Activated naive CD4-positive, alpha-beta T cell treated with Interleukin-2 at 50 U/mL for 16 hours (primary cell): ENCODE measurements at regions not wholly inside any gene's neighbourhood (a gene's known extent, or its start where the extent isn't known, plus 50 kb on each side); places are given as distances from the start of the nearest gene placed in this dataset.

Source experiments
- DNase-seq: peaks from one replicate; pipeline ENCODE4 v3.0.0-alpha.2; 2020

DNA sequence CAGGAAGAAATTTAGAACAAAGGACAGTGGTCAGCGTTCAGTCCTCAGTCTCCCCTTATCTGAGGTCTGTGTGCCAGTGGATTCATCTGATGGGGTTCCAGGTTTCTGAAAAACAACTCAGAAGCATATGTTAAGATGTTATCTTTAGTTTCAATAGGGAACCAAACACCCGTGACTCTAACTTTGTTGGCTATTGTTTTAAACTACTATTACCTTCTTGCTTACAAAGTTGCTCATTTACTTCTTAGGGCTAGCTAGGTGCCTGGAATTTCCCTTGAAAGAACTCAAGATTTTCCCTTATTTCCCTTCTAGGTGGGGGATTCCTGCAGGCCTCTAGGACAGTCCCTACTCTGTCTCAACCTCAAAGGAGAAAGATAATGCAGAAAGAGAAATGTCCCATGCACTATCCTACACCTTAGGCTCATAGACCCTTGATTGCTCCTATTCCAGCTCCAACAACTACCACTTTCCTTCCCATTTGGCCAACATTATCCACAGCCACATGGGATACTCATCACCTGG is 192.5 kb upstream of the LYZL1 start:
- no peak for DNase-seq

DNA sequence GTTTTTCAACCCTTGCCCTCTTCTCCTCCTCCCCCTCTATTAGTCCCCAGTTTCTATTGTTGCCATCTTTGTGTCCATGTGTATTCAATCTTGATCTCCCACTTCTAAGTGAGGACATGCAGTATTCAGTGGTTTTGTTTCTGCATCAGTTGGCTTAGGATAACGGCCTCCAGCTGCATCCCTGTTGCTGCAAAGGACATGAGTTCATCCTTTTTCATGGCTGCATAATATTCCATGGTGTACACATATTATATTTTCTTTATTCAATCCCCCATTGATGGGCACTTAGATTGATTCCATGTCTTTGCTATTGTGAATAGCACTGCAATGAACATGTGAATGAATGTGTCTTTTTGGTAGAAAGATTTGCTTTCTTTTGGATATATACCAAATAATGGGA is 190.4 kb upstream of the LYZL1 start:
- no peak for DNase-seq

DNA sequence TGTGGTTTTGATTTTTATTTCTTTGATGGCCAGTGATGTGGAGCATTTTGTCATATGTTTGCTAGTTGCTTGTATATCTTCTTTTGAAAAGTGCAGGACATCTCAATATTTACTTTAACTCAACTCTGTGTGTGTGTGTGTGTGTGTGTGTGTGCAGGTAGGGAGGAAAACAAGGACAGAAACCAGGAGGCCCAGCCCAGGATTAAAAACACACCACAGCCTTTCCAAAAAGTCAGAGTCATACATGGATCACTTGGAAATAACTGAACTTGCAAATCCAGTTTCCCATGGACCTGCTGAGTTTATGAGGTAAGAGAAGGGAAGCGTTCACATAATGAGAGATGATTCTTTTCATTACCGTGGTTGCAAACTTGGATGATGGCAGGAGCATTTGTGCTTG is 189.9 kb upstream of the LYZL1 start:
- DNase-seq: no peak

DNA sequence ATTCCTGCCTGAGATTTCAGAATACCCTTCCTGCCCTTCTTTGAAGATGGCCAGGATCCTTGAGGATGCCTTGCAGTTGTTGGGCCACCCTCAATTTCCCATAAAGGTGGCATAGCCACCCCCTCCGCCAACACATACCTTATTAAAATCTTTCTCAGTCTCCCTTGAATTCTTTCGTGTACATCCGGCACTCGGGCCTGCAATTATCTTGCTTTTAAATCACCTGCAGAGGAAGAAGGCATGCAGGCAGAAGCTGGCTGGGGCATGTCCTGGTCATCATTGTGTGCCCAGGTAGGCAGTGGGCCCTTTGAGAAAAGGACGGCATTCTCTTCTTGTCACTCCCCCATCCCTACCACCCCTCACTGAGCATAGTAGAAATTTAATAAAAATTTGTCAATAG is 189.5 kb upstream of the LYZL1 start:
- no peak for DNase-seq

DNA sequence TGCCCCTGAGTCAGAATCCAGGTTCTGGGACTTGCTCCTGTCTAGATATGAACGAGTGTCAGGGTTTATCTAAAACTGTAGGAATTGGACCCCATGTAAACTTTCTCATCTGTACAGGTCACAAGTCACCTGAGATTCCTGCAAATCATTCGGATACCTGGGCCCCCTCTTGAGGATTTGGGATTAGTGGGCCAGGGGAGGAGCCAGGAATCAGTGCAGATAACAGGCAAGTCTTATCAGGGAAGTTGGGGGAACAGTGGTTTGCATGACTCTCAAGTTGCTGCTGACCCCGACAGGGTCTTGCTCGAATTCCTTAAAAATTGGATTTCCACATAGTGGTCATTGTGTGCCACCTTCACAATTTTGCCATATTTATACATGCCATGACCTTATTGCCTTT is 188.4 kb upstream of the LYZL1 start:
- no peak for DNase-seq

DNA sequence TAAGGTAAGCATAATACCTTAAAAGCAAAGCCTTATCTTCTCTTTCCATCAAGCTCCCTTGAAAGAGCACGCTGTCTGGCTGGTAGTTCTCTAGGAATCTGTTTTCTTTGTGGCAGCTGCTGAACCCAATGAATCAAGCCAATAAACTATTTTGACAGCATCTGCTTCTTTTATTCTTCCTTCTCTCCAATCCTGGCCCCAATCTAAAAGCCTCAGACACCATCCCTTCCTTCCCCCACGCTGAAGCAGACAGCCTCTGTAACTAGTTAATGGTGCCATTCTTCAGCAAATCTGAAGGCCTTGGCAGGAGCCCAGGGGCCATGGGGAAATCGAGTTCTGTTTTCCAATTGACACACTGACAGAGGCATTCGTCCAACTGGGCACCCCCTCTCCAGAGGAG is 186.6 kb upstream of the LYZL1 start:
- DNase-seq: no peak

DNA sequence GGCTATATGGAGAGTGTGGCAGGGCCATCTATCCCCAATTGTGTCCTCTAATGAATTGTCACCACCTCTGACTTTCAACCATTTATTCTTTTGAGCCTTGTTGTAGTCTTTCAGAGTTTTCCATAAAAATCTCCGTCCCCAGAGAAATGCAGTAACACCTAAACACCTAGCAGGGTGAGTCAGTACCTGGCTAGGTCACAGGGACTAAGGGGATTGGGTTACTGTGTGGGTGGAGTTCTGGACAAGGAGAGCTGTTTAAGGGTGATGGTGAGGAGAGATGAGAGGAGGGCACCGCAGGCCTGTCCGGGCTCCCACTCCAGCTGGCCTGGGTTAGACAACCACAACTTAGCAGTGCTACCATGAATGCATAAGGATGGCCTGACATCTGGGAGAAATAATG is 186.2 kb upstream of the LYZL1 start:
- no peak for DNase-seq

DNA sequence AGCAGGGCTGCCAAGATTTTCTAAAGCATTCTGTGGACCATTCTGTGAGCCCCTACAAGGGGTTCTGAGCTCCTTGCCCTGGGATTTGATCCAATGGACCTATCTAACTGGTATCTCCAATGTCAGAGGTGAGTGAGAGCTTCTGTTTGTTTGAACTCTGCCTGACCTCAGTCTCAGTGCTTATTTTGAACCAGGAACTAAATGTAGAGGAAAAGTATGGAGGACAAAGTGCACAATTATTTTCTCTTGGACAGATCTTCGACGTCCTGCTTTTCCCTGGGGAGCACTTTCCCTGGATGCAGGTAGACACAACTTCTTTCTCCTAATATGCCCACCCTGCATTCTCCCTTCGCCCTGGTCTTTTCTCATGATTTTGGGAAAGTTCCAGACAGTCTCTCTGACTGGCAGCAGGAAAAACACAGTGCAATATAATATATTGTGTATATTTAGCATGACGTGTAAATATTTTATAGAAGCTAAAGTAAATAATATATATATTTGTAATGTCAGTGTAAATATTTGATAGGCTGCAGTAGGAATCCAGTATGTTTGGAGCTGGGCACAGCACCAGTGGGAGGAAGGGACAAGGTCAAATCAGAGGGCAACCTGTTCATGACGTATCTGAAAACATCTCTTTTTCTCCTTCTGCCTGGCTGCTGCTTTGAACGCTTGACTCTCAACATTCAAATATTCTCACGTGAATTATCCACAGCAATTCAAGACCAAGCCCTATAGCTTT is 184.0 kb upstream of the LYZL1 start:
- no peak for DNase-seq

DNA sequence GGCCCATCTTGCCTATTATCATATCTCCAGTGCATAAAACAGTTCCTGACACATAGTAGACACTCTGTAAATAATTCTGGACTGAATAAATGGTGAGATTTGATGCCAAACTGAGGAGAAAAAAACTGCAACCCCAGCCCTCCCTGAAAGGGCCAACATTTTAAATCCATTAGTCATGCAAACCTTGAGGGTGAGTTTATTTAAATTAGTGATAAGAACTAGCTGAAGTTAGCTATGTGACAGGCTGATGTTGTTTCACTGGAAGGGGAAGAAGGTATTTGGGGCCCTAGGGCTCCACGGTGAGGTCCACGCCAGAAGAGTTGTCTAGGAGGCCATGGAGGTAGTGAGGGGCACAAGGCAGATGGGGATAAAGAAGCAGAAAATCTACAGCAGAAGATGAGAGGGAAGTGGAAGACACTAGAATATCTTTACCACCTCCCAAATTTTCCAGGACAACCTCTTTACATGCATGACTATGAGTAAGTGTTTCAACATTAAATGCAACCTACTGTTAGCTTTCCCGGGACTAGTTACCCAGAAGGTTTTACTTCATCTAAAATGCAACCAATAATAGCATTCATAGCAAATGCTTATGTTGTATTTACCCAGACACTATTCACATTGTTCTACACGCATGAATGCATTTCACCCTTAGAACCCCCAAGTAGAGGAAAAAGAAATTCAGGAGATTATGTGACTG is 183.2 kb upstream of the LYZL1 start:
- DNase-seq: no peak

DNA sequence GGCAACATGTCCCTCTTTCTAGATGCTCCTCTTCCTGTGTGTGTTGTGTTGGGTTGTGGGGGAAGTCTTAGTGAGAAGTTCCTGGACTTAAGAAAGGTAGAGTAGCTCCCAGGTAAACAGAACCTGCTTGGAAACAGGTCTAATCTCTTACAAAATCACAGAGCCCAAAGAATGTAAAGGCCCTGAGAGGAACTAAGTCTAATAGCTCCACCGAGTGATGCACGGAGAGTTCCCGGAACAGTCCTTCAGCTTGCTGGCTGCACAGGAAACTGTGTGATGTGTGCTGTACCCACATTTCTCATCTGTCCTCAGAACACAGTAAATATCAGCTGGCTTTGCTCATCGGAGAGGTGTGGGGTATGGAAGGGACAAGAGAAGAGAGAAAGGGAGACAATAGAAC is 182.6 kb upstream of the LYZL1 start:
- DNase-seq: no peak

DNA sequence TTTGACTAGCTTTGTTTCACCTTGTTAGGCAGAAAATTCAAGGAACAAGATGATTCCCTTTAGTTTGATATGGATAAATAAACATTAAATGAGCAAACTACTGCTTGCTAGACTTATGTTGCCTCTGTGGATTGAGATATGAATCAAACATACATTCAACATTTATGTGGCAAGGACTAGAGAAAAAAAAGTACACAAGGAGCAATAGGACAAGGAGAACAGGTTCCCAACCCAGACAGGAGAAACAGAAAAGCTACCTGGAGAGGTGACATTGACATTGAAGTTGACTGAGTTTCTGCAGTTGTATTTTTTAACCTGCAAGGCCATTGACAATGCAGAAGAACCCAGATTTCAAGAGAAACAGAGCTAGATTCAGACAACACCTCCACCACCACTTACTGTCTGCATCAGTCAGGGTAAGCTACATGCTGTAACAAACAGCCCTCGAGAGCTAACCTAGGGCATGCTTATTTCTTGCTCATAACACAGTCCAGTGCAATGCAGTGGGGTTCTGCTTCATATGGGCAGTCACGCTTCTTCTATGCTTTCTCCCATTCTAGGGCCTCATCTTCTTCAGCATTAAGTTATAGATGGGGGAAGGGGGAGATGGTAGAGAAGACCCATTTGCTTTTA is 180.9 kb upstream of the LYZL1 start:
- no peak for DNase-seq

DNA sequence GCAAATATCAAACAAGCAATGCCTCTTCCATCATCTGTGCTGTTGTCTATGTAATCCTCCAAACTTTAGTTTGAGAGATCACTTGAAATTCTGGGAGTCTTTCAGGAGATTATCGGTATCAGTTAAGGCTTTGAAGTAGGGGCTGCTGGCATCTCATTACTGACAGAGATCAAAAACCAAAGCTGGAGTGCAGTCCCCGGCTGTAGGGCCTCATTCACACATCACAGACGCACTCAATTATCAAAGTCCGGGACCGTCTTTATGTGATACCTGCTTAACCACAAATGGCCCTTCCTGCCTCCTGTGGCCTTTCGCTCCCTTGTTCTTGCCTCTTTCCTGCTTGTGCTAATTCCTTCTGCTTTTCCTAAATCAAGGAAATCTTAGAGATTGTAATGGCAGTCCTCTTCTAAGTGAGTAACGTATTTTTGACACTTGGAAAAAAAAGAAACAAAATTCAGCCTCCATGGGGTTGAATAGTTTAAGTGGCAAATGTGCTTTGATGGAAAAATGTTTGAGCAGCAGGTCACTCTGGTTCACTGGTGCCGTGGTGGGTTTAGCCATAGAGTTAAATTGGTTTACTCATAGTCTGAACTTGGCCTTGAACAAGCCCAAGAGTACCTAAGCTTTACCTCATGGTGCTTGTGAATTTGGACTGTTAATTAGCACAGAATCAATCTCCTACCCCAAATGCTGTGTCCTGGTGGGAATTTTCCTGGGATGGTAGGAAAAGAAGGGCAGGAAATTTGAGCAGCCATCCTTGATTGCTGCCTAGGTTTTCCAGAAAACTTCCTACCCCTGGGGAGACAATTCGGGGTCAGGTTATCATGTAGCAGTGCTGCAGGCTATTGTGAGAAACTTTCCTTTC is 178.9 kb upstream of the LYZL1 start:
- no peak for DNase-seq

DNA sequence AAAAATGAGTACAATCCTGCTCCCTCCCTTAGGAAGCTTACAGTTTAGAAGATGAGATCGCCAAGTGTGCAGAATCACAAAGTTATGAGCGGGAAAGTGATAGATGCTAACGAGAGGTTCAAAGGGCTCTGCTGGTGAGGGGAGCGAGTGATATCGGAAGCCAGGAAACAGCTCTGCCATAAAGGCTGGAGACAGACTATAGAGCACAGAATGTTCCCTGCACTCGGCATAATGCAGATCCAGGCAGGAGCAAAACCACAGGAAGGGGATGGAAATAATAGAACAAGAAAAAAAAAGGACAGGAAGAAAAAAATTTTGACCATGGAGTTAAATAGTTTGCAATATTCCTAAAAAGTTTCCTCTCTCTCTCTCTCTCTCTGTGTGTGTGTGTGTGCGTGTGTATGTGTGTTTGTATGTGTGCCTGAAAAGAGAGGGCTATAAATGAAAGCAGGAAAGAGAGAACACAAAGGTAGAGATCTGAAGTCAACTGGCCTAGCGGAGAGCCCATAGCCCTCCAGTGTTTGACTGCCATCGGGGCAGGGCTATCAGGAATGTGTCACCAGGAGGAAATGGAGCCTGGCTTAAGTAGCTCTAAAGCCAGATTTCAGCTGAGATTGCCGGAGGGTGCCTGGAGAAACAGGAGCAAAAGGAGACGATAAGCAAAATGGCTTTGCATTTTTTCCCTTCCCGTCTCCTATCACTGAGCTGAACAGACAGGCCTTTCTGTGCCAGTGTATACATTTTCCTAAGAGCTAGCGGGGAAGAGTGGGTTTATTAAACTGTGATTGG is 175.8 kb upstream of the LYZL1 start:
- no peak for DNase-seq

DNA sequence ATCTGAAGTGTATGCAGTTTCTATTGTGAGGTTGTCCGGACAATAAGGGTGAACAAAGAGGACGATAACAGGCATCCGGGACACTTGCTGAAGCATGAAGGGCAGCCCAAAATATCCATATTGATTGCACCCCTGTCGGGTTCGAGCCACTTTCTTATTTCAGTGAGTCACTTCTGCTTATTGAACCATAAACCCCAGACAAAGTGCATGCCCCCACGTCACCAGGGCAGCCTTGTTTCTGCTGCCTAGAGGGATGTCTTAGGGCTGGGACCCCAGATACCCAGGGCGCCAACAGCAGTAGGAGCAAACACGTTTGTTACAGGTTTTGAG is 175.3 kb upstream of the LYZL1 start:
- no peak for DNase-seq

DNA sequence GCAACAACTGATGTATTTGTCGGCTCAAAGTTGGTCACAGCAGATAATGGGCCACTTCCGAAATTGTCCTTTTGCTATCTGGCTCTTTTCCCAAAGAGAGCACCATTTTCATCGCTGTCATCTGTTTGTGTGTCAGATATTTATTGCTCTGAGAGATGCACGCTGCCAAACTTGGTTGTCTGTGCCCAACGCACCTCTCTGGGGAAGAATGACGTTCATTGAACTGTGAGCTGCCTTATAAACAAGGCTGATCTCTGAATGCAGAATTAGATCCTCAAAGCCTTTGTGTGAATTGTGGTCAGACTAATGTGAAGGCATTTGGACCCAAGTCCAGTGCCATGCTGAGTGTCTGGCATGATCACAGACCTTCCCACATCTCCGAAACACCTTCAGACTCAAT is 174.7 kb upstream of the LYZL1 start:
- DNase-seq: no peak

DNA sequence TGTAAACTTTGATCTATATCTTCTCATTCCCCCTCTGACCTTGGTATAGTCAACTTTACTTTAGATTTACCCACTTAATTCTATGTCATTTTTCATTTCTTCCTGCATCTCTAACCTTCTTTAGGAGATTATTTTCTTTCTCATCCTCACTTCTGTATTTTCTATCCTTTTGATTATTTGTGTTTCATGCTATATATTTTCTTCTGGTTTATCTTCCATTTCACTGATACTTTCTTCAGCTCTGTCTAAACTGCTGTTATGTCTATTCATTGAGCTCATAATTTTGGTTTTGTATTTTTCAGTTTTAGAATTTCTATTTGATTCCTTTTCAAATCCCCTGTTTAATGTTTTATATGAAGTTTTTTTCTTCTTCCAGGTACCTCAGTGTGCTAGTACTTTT is 171.1 kb upstream of the LYZL1 start:
- no peak for DNase-seq

DNA sequence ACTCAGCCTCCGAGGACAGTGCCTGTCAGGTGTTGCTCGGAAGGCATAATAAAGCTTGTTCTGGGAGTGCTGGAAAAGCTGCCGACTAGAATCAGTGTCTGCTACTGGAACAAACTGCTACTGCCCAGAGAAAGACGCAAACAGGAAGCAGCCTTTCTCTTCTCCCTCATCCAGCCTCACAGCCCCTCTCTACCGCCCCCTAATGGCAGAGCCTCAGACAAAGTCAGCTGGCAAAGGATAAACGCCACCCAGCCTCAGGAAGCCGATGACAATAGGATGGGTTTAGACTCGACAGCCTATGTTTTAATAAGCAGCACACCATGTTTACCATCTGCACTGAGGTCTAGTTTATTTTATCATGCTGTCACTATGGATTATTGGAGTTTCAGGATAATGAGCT is 169.5 kb upstream of the LYZL1 start:
- DNase-seq: no peak

DNA sequence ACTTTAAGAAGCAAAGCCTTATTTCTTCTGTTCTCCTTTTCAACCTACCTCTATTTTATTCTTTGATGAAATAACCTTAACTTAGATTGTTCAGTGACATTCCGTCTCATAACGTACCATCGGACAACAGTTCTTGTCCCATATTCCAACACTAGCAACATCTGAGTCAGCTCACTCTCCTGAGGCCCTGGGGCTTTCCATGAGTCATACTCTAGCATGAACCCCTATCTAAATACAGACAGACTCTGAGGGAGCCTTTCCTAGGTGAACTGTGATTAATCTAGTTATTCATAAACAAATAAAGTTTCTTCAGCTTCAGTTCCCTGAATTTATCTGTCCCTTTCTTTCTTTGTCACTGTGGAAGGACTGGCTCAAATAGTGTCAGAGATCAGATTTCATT is 168.7 kb upstream of the LYZL1 start:
- no peak for DNase-seq

DNA sequence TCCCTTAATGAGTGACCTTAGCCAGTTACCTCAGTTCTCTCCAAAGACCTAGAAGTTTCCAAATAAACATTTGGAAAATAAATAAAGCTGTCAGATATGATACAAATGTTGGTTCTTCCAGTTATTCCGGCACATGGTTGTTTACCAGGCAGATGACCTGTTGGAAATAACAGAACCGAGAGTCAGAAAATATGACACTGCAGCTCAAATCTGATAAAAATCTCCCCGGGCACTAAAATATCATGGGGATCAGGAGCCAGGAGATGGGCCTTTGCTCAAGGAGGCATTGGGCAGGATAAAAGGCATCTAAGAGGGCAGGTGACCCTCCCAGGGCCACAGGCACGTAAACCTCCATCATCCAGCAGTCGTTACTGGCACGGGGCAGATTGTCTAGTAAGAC is 164.0 kb upstream of the LYZL1 start:
- no peak for DNase-seq

DNA sequence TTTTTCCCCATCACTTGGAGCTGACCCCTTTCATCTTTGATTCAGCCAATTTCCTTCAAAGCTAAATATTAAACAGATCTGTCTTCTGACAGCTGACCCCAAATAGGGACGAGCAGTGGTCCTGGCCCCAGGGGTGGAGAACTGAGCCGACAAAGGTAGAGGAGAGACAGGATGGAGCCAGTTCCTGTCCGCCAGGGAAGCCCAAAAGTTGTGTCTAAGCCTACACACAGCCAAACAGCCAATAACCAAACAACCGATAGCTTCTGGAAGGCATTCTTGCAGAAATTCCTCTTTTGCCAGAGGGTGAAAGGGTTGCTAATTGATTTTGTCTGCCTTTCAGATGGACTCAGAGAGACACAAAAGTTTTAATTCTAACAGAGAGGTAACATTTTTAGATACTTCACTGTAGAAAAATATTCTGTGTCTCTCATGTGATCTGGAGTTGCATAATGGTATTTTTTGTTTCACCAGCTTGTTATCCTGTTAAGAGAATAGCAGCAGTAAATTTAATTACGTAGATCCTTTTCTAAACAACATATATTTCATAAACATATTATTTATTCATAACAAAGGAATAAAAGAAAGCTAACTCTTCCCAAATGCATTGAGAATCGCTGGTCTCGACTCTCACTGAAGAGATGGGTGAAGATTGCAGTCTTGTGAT is 161.7 kb upstream of the LYZL1 start:
- no peak for DNase-seq

DNA sequence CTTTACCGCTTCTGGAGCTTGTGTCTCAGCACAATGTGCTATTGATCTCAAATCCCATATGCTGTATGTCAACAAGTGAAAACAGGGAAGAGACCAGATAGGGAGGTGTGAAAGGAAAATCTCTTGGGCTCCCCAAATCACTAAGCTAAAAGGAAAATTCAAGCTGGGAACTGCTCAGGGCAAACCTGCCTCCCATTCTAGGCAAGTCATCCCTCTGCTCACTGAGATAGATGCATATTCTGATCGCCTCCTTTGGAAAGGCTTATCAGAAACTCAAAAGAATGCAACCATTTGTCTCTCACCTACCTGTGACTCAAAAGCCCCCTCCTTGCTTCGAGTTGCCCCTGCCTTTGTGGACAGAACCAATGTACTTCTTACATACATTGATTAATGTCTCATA is 161.1 kb upstream of the LYZL1 start:
- DNase-seq: no peak

DNA sequence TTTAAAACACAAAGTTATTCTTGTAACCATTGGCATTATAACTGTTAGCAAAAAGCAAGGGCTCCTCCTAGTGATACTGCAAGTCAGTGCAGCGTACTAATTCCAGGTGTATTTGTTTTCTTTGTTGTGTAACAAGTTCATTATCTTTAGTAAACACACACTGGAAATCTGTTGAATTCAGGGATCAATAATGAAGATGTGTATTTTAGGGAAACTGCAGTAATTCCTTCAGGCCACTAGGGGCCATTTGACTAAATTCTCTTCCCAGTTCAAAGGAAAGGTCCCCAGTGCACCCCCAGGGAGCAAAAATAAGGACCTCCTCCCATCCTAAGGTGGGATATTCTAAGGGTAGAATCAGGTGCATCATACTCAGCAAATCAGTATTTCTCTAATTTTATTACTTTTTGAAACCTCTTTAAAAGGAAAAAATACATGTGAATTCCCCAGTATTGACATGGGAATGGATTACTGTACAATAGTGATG is 158.6 kb upstream of the LYZL1 start:
- DNase-seq: no peak
